PC-9 (cell line): ENCODE measurements at regions not wholly inside any gene's neighbourhood (a gene's known extent, or its start where the extent isn't known, plus 50 kb on each side); places are given as distances from the start of the nearest gene placed in this dataset.

ENCODE experiments used
- CTCF ChIP-seq: fragments of 200-600 bp; sonication (generic); conservative IDR thresholded peaks from 2 replicates; pipeline ENCODE4 v1.6.1; 2017; ENCODE audit warnings: mixed run types, antibody characterized with exemption, mild to moderate bottlenecking, moderate library complexity
- EZH2 ChIP-seq: fragments of 200-600 bp; sonication (generic); IDR thresholded peaks from 2 replicates; pipeline ENCODE4 v1.8.0; 2017; ENCODE audit warnings: antibody characterized with exemption, low read depth

GRCh38 chr2:13578547-13578946 is 861.8 kb downstream of the TRIB2 start:
- TF ChIP-seq CTCF: no peak
- no peak for TF ChIP-seq EZH2
